ENCODE measurements at regions not wholly inside any gene's neighbourhood (a gene's known extent, or its start where the extent isn't known, plus 50 kb on each side); places are given as distances from the start of the nearest gene placed in this dataset.

- TF ChIP-seq GATA2 (IDR thresholded peaks at IDR 0.05; ENCODE audit: low read depth, low read length) (no peak), GATA3 (IDR thresholded peaks at IDR 0.05; ENCODE audit: low read depth, low read length) (no peak)
Measured at GRCh38 chr5:152177626-152178349, 227.3 kb downstream of the NMUR2 start.

All from SH-SY5Y (cell line).